ENCODE measurements at regions not wholly inside any gene's neighbourhood (a gene's known extent, or its start where the extent isn't known, plus 50 kb on each side); places are given as distances from the start of the nearest gene placed in this dataset.
"Not testable (repeated sequence)": the region's sequence is repeated elsewhere in the genome, so short reads cannot be mapped to it uniquely, and the experiment has no call there.

DNA sequence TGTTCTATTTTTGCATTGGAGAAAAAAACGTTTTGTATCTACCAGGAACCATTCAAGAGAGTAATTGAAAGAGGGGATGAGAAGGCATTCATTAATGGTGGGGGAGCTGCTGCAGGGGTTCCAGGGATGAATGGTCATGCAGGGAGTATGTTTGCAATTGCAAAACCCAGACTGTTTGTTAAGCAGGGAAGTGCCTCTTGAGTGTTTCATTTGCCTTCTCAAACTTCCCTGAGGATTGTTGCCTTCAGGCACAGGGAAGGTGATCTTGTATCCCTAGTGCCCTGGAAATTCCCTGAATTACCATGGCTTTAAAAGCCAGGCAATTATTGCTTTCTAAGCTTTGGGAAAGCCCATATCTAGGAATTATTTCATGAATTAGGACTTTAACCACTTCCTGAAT, 172.7 kb upstream of the NLGN4Y start:
- H3K27ac ChIP-seq (replicated peaks), result no peak overlapping the region

DNA sequence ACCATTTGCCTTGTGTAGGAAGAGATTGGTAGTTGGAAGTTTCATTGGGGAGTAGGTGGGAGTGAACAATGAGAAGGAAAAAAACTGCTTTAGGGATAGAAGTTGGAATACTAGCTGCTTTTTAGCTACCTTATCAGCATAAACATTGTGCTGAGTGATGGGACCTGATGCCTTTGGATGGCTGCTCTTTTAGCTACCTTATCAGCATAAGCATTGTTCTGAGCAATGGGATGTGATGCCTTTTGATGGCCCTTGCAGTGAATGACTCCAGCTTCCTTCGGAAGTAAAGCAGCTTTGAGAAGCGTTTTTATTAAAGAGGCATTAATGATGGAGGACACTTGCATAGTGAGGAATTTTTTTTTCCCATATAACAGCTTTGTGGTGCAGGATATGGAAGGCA, 168.2 kb upstream of the NLGN4Y start:
- intact Hi-C loops (cut with micrococcal nuclease), result no loop called here
- TF ChIP-seq, protein P1, sequence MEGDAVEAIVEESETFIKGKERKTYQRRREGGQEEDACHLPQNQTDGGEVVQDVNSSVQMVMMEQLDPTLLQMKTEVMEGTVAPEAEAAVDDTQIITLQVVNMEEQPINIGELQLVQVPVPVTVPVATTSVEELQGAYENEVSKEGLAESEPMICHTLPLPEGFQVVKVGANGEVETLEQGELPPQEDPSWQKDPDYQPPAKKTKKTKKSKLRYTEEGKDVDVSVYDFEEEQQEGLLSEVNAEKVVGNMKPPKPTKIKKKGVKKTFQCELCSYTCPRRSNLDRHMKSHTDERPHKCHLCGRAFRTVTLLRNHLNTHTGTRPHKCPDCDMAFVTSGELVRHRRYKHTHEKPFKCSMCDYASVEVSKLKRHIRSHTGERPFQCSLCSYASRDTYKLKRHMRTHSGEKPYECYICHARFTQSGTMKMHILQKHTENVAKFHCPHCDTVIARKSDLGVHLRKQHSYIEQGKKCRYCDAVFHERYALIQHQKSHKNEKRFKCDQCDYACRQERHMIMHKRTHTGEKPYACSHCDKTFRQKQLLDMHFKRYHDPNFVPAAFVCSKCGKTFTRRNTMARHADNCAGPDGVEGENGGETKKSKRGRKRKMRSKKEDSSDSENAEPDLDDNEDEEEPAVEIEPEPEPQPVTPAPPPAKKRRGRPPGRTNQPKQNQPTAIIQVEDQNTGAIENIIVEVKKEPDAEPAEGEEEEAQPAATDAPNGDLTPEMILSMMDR (IDR thresholded peaks at IDR 0.05; ENCODE audit: borderline replicate concordance), result no peak

More for the DNA sequence above, 172.7 kb upstream of the NLGN4Y start:
- no peak overlapping the region for H3K4me3 ChIP-seq
- no peaks in the 10 kb centered on the region for H3K9me3 ChIP-seq (replicated peaks)
- no peaks in the 10 kb centered on the region for H3K4me1 ChIP-seq
- TF ChIP-seq, protein P1 (IDR thresholded peaks at IDR 0.05; ENCODE audit: borderline replicate concordance), result no peak
- H3K27me3 ChIP-seq (ENCODE audit: low read depth), result no peaks in the 10 kb centered on the region
- DNase-seq, result no peak
- H3K36me3 ChIP-seq, result no peaks in the 10 kb centered on the region
- intact Hi-C loops (cut with micrococcal nuclease), result no loop called here

DNA sequence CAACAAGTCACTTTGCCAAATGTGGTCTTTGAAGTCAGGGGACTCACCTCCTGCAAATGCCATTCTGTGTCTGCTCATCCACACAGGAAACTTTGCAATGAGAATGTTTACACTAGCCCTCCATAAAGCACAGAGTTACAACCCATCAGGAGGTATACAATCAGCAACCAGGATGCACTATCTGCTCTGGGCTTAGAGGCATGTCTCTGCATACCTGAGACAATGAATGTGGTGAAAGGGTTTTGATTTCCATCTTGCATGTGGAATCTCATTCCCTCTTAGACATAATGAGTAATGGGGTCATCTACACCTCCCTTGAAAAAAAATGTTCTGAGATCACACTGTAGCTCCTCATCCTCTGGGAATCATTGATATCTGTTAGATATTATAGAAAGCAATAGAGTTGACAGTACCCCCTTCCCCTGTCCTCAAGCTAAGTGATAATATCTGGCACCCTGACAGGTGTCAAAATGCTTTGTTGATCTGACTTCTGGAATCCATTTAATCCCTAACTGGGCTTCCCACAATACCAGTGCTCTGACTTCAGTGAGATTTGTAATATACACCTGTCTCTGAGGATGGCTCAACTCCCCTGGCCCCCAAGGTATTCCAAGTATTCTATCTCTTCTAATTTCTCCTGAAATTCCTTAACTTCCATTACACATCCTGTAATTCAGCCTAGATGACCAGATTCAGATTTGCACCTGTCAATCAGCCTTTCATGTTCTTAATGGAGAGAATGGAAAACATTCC, 163.4 kb upstream of the NLGN4Y start:
- TF ChIP-seq, protein P1 (IDR thresholded peaks at IDR 0.05; ENCODE audit: borderline replicate concordance), result no peak
- Histone ChIP-seq H3K27me3 (ENCODE audit: low read depth) (no peaks in the 10 kb centered on the region), H3K9me3 (replicated peaks) (no peaks in the 10 kb centered on the region), H3K27ac (replicated peaks) (no peak overlapping the region), H3K4me1 (no peaks in the 10 kb centered on the region), H3K4me3 (no peak overlapping the region), H3K36me3 (no peaks in the 10 kb centered on the region)
- intact Hi-C loops (cut with micrococcal nuclease), result no loop called here
- no peak for DNase-seq

More for the DNA sequence above, 168.2 kb upstream of the NLGN4Y start:
- Histone ChIP-seq H3K4me1 (no peaks in the 10 kb centered on the region), H3K9me3 (replicated peaks) (no peaks in the 10 kb centered on the region), H3K36me3 (no peaks in the 10 kb centered on the region), H3K27ac (replicated peaks) (no peak overlapping the region), H3K27me3 (ENCODE audit: low read depth) (no peaks in the 10 kb centered on the region), H3K4me3 (no peak overlapping the region)
- no peak for DNase-seq

DNA sequence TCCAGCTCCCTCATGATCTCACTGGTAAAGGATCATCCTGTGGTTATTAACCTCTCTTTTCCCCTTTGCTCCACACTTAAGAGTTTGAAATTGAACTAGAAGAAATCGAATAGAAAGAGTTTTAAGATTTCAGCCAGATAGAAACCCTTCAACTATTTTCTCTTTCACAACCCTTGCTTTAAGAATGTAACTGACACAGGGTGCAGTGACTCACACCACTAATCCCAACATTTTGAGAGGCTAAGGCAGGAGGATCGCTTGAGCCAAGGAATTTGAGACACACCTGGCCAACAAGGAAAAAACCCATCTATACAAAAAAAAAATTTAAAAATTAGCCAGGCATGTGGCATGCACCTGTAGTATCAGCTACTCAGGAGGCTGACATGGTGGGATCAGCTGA, 150.7 kb upstream of the NLGN4Y start:
- Histone ChIP-seq H3K9me3 (replicated peaks) (no peaks in the 10 kb centered on the region), H3K36me3 (no peaks in the 10 kb centered on the region), H3K27me3 (ENCODE audit: low read depth) (no peaks in the 10 kb centered on the region), H3K27ac (replicated peaks) (no peak overlapping the region), H3K4me3 (no peak overlapping the region), H3K4me1 (no peaks in the 10 kb centered on the region)
- DNase-seq, result no peak
- TF ChIP-seq, protein P1 (IDR thresholded peaks at IDR 0.05; ENCODE audit: borderline replicate concordance), result no peak
- intact Hi-C loops (cut with micrococcal nuclease), result no loop called here

DNA sequence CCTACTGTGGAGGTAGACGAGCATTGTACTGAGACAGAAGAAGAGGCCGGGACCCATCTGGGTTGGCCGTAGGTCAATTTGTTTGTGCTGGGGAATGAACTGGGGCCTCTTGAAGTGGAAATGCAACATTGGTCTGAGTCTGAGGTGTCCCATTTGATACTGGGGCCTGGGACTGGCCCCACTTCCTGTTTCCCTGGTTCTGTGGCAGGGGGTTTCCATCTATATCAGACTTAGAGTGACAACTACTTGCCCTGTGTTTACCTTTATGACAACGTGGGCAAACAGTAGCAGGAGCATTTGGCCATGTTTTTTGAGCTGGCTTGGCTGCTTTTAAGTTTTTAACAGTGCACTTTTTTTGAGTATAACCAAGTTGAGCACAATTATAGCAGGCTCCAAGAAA, 146.1 kb upstream of the NLGN4Y start:
- intact Hi-C loops (cut with micrococcal nuclease), result no loop called here
- H3K4me1 ChIP-seq, result no peaks in the 10 kb centered on the region
- no peak overlapping the region for H3K4me3 ChIP-seq
- DNase-seq, result no peak
- H3K9me3 ChIP-seq (replicated peaks), result no peaks in the 10 kb centered on the region
- TF ChIP-seq, protein P1 (IDR thresholded peaks at IDR 0.05; ENCODE audit: borderline replicate concordance), result no peak
- H3K36me3 ChIP-seq, result no peaks in the 10 kb centered on the region
- H3K27ac ChIP-seq (replicated peaks), result no peak overlapping the region
- H3K27me3 ChIP-seq (ENCODE audit: low read depth), result no peaks in the 10 kb centered on the region

DNA sequence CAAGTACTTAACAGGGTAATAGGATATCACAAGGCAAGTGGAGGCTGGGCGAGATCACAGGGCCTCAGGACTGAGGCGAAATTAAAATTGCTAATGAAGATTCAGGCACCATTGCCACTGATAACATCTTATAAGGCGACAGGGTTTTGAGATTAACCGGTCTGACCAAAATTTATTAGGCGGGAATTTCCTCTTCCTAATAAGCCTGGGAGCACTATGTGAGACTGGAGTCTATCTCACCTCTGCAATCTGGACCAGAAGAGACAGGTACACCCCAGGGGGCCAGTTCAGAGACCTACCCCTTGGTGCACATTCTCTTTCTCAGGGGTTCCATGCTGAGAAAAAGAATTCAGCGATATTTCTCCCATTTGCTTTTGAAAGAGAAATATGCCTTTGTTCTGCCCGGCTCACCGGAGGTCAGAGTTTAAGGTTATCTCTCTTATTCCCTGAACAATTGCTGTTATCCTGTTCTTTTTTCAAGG, 113.7 kb upstream of the NLGN4Y start:
- H3K27me3 ChIP-seq (ENCODE audit: low read depth); H3K4me1 ChIP-seq; H3K9me3 ChIP-seq (replicated peaks); H3K27ac ChIP-seq (replicated peaks); H3K36me3 ChIP-seq; H3K4me3 ChIP-seq; intact Hi-C loops (cut with micrococcal nuclease); DNase-seq: not testable (repeated sequence)

Data from left ventricle myocardium inferior (tissue), 1 donor.